ENCODE measurements at regions not wholly inside any gene's neighbourhood (a gene's known extent, or its start where the extent isn't known, plus 50 kb on each side); places are given as distances from the start of the nearest gene placed in this dataset.

- H3K4me3 Mint-ChIP-seq (ENCODE audit: unreplicated experiment): no peak overlapping the region
Measured at GRCh38 chr2:190771726-190772125, 108.9 kb upstream of the GLS start.

GRCh38 chr2:190780594-190780993 is 100.0 kb upstream of the GLS start:
- no peak for TF ChIP-seq CTCF (IDR thresholded peaks at IDR 0.05)
- Mint-ChIP-seq H3K4me3 (ENCODE audit: unreplicated experiment) (no peak overlapping the region), H3K4me1 (ENCODE audit: unreplicated experiment) (peaks cover 5% of the 10 kb centered on the region), H3K27me3 (ENCODE audit: unreplicated experiment) (peaks cover 19% of the 10 kb centered on the region), H3K9me3 (ENCODE audit: unreplicated experiment) (peaks cover 19% of the 10 kb centered on the region), H3K27ac (ENCODE audit: unreplicated experiment) (no peak overlapping the region), H3K36me3 (ENCODE audit: unreplicated experiment) (peaks cover 1% of the 10 kb centered on the region)
- no peak for DNase-seq (ENCODE audit: extremely low spot score, unreplicated experiment)

More at GRCh38 chr2:190771726-190772125, 108.9 kb upstream of the GLS start:
- Mint-ChIP-seq H3K4me1 (ENCODE audit: unreplicated experiment) (no peaks in the 10 kb centered on the region), H3K27me3 (ENCODE audit: unreplicated experiment) (peaks cover 10% of the 10 kb centered on the region), H3K27ac (ENCODE audit: unreplicated experiment) (no peak overlapping the region), H3K36me3 (ENCODE audit: unreplicated experiment) (no peaks in the 10 kb centered on the region), H3K9me3 (ENCODE audit: unreplicated experiment) (peaks cover 3% of the 10 kb centered on the region)
- no peak for TF ChIP-seq CTCF (IDR thresholded peaks at IDR 0.05)
- no peak for DNase-seq (ENCODE audit: extremely low spot score, unreplicated experiment)

- peak; percentile 74 for TF ChIP-seq CTCF (IDR thresholded peaks at IDR 0.05)
- Mint-ChIP-seq H3K27ac (ENCODE audit: unreplicated experiment) (no peak overlapping the region), H3K36me3 (ENCODE audit: unreplicated experiment) (peaks cover 1% of the 10 kb centered on the region), H3K9me3 (ENCODE audit: unreplicated experiment) (peaks cover 16% of the 10 kb centered on the region), H3K4me3 (ENCODE audit: unreplicated experiment) (no peak overlapping the region), H3K27me3 (ENCODE audit: unreplicated experiment) (peaks cover 13% of the 10 kb centered on the region), H3K4me1 (ENCODE audit: unreplicated experiment) (peaks cover 13% of the 10 kb centered on the region)
- DNase-seq (ENCODE audit: extremely low spot score, unreplicated experiment): no peak
Measured at GRCh38 chr2:190781604-190782198, 98.9 kb upstream of the GLS start.

- H3K36me3 Mint-ChIP-seq (ENCODE audit: unreplicated experiment): no peaks in the 10 kb centered on the region
- H3K4me1 Mint-ChIP-seq (ENCODE audit: unreplicated experiment): peaks cover 14% of the 10 kb centered on the region
- no peak for DNase-seq (ENCODE audit: extremely low spot score, unreplicated experiment)
- H3K27ac Mint-ChIP-seq (ENCODE audit: unreplicated experiment): no peak overlapping the region
- no peak overlapping the region for H3K4me3 Mint-ChIP-seq (ENCODE audit: unreplicated experiment)
- H3K9me3 Mint-ChIP-seq (ENCODE audit: unreplicated experiment): peaks cover 11% of the 10 kb centered on the region
- peaks cover 13% of the 10 kb centered on the region for H3K27me3 Mint-ChIP-seq (ENCODE audit: unreplicated experiment)
- TF ChIP-seq CTCF (IDR thresholded peaks at IDR 0.05): no peak
Measured at GRCh38 chr2:190782264-190782663, 98.4 kb upstream of the GLS start.

GRCh38 chr2:190783513-190784263 is 96.9 kb upstream of the GLS start:
- no peak overlapping the region for H3K27ac Mint-ChIP-seq (ENCODE audit: unreplicated experiment)
- H3K9me3 Mint-ChIP-seq (ENCODE audit: unreplicated experiment): peaks cover 11% of the 10 kb centered on the region
- H3K4me1 Mint-ChIP-seq (ENCODE audit: unreplicated experiment): peaks cover 14% of the 10 kb centered on the region

More at GRCh38 chr2:190783513-190784263, 96.9 kb upstream of the GLS start:
- Mint-ChIP-seq H3K27me3 (ENCODE audit: unreplicated experiment) (peaks cover 13% of the 10 kb centered on the region), H3K4me3 (ENCODE audit: unreplicated experiment) (no peak overlapping the region), H3K36me3 (ENCODE audit: unreplicated experiment) (no peaks in the 10 kb centered on the region)
- DNase-seq (ENCODE audit: extremely low spot score, unreplicated experiment): no peak
- no peak for TF ChIP-seq CTCF (IDR thresholded peaks at IDR 0.05)

Data from osteocyte (in vitro differentiated cells).